Neural progenitor cell (in vitro differentiated cells): ENCODE measurements at regions not wholly inside any gene's neighbourhood (a gene's known extent, or its start where the extent isn't known, plus 50 kb on each side); places are given as distances from the start of the nearest gene placed in this dataset.

Source experiments
- DNase-seq: peaks from one replicate; pipeline ENCODE4 v3.0.0-alpha.2; 2016; ENCODE audit warnings: low spot score
- H2AFZ ChIP-seq: fragments of 200-600 bp; sonication (generic); replicated peaks from 2 replicates; pipeline ENCODE4 v1.6.1; 2016; ENCODE audit warnings: antibody characterized with exemption
- H3F3A ChIP-seq: fragments of 200-600 bp; sonication (generic); 2 replicates; pipeline ENCODE4 v1.6.1; 2016; ENCODE audit warnings: antibody characterized with exemption, low read depth
- H3K27ac ChIP-seq: fragments of 200-600 bp; sonication (generic); 2 replicates; pipeline ENCODE4 v1.5.1; 2016; ENCODE audit warnings: mild to moderate bottlenecking
- H3K27me3 ChIP-seq: fragments of 200-600 bp; sonication (generic); 2 replicates; pipeline ENCODE4 v1.6.1; 2016; ENCODE audit warnings: mild to moderate bottlenecking, moderate library complexity
- H3K36me3 ChIP-seq: fragments of 200-600 bp; sonication (generic); 2 replicates; pipeline ENCODE4 v1.5.1; 2016
- H3K4me1 ChIP-seq: fragments of 200-600 bp; sonication (generic); 2 replicates; pipeline ENCODE4 v1.6.1; 2016; ENCODE audit warnings: mixed run types
- H3K4me2 ChIP-seq: fragments of 200-600 bp; sonication (generic); 2 replicates; pipeline ENCODE4 v1.6.1; 2016
- H3K4me3 ChIP-seq: fragments of 200-600 bp; sonication (generic); 2 replicates; pipeline ENCODE4 v1.5.1; 2016
- H3K79me2 ChIP-seq: fragments of 200-600 bp; sonication (generic); 2 replicates; pipeline ENCODE4 v1.6.1; 2016; ENCODE audit warnings: low read depth
- H3K9ac ChIP-seq: fragments of 200-600 bp; sonication (generic); 2 replicates; pipeline ENCODE4 v1.6.1; 2016
- H3K9me3 ChIP-seq: fragments of 200-600 bp; sonication (generic); 2 replicates; pipeline ENCODE4 v1.5.1; 2016; ENCODE audit warnings: low read depth
- H4K20me1 ChIP-seq: fragments of 200-600 bp; sonication (generic); 2 replicates; pipeline ENCODE4 v1.6.1; 2016; ENCODE audit warnings: low read depth
- H3K27ac Mint-ChIP-seq: 3 replicates; pipeline ENCODE4 v1.8.0; 2021; ENCODE audit warnings: mixed read lengths
- H3K27me3 Mint-ChIP-seq: 2 replicates; pipeline ENCODE4 v1.8.0; 2022; ENCODE audit warnings: low read depth, mild to moderate bottlenecking, inconsistent platforms, moderate library complexity, mixed read lengths; ENCODE audit not compliant: insufficient read depth
- H3K36me3 Mint-ChIP-seq: 3 replicates; pipeline ENCODE4 v1.8.0; 2021; ENCODE audit warnings: mixed read lengths
- H3K4me1 Mint-ChIP-seq: 3 replicates; pipeline ENCODE4 v1.8.0; 2021; ENCODE audit warnings: mixed read lengths
- H3K4me3 Mint-ChIP-seq: 3 replicates; pipeline ENCODE4 v1.8.0; 2021; ENCODE audit warnings: mild to moderate bottlenecking, moderate library complexity, mixed read lengths
- H3K9me3 Mint-ChIP-seq: 3 replicates; pipeline ENCODE4 v1.8.0; 2020; ENCODE audit warnings: mixed read lengths
- EZH2 ChIP-seq: fragments of 200-600 bp; sonication (generic); IDR thresholded peaks from 2 replicates; pipeline ENCODE4 v1.6.1; 2017; ENCODE audit warnings: antibody characterized with exemption, mild to moderate bottlenecking, moderate library complexity
- EZH2phosphoT487 ChIP-seq: fragments of 200-600 bp; sonication (generic); IDR thresholded peaks from 2 replicates; pipeline ENCODE4 v1.6.1; 2017; ENCODE audit warnings: antibody characterized with exemption
- TF ChIP-seq, protein P1 (sequence below): fragments of 200-600 bp; sonication (generic); IDR thresholded peaks from 2 replicates; pipeline ENCODE4 v1.5.1; 2017; ENCODE audit warnings: antibody characterized with exemption, mild to moderate bottlenecking

DNA sequence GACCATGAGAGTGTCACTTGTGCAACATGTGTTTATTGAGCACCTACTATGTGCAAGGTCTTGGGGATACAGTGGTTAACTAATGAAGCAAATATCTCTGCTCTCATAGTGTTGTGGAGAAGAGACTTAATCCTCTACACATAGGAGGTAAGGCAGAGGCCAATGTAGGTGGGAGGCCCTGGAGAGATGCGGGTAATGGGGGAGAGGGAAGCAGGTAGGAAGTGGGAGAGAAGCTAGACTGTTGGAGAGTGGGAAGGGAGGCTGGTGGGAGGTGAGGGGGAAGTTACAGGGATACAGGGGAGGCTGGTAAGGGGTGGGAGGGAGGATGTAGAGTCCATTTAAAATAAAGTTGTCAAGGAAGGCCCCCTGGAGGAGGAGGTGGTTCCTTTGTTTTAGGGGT lies 240.0 kb downstream of the MIAT start:
- no peak overlapping the region for H3K27ac ChIP-seq
- Mint-ChIP-seq H3K4me3 (no peak overlapping the region), H3K4me1 (peaks cover 36% of the 10 kb centered on the region), H3K27ac (no peak overlapping the region), H3K9me3 (peaks cover 4% of the 10 kb centered on the region), H3K27me3 (peaks cover 8% of the 10 kb centered on the region), H3K36me3 (no peaks in the 10 kb centered on the region)
- no peak overlapping the region for H3K4me3 ChIP-seq
- no peak overlapping the region for H3K9ac ChIP-seq
- TF ChIP-seq EZH2phosphoT487, result no peak
- TF ChIP-seq, protein P1, sequence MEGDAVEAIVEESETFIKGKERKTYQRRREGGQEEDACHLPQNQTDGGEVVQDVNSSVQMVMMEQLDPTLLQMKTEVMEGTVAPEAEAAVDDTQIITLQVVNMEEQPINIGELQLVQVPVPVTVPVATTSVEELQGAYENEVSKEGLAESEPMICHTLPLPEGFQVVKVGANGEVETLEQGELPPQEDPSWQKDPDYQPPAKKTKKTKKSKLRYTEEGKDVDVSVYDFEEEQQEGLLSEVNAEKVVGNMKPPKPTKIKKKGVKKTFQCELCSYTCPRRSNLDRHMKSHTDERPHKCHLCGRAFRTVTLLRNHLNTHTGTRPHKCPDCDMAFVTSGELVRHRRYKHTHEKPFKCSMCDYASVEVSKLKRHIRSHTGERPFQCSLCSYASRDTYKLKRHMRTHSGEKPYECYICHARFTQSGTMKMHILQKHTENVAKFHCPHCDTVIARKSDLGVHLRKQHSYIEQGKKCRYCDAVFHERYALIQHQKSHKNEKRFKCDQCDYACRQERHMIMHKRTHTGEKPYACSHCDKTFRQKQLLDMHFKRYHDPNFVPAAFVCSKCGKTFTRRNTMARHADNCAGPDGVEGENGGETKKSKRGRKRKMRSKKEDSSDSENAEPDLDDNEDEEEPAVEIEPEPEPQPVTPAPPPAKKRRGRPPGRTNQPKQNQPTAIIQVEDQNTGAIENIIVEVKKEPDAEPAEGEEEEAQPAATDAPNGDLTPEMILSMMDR, result no peak
- TF ChIP-seq EZH2, result no peak
- no peaks in the 10 kb centered on the region for H3K9me3 ChIP-seq
- no peaks in the 10 kb centered on the region for H4K20me1 ChIP-seq
- no peak overlapping the region for H2AFZ ChIP-seq
- H3F3A ChIP-seq, result peaks cover 3% of the 10 kb centered on the region
- peaks cover 13% of the 10 kb centered on the region for H3K27me3 ChIP-seq
- no peaks in the 10 kb centered on the region for H3K36me3 ChIP-seq
- no peaks in the 10 kb centered on the region for H3K79me2 ChIP-seq
- H3K4me1 ChIP-seq, result peaks cover 6% of the 10 kb centered on the region
- H3K4me2 ChIP-seq, result no peak overlapping the region
- no peak for DNase-seq

DNA sequence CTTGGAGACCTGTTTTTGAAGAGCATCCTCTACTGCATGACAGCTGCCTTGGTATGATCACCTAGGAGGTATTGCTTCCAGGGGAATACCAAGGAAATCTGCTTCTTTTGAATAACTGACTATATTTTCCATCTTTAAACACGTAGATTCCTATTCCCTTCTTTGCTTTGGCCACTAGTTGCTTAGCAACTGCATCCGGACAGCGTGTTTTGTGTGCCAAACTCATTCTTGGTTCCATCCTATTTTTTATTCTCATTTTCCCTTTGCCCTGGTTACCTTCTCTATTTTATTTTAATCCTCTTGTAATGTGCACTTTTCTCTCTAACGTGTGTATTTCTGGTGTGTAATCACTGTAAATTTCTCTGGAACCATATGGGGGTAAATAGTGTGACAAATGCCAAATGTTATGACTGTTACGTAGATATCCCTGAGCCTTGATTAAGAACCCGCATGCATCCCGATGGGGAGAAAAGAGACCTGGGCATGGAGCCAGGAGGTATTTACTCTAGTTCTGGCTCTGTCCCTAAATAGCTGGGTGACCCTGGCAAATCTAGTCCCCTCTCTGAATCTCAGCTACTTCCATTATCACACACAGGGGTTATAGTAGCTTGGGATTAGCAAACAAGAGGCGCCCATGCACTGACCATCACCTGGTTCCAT lies 241.7 kb downstream of the MIAT start:
- H3K4me2 ChIP-seq, result no peak overlapping the region
- no peaks in the 10 kb centered on the region for H3K9me3 ChIP-seq
- no peak overlapping the region for H3K4me3 ChIP-seq
- H3K27me3 Mint-ChIP-seq, result peaks cover 7% of the 10 kb centered on the region
- H3K36me3 ChIP-seq, result no peaks in the 10 kb centered on the region
- H3K27ac Mint-ChIP-seq, result peak overlapping the region; percentile 2
- no peaks in the 10 kb centered on the region for H3K79me2 ChIP-seq
- no peak overlapping the region for H3K9ac ChIP-seq
- H3K9me3 Mint-ChIP-seq, result peaks cover 4% of the 10 kb centered on the region
- TF ChIP-seq EZH2, result no peak
- TF ChIP-seq, protein P1, result no peak
- TF ChIP-seq EZH2phosphoT487, result no peak
- H3K36me3 Mint-ChIP-seq, result no peaks in the 10 kb centered on the region
- H3F3A ChIP-seq, result peaks cover 17% of the 10 kb centered on the region
- H3K27ac ChIP-seq, result no peak overlapping the region
- H3K4me1 Mint-ChIP-seq, result peaks cover 33% of the 10 kb centered on the region
- no peak overlapping the region for H2AFZ ChIP-seq
- H3K27me3 ChIP-seq, result peaks cover 23% of the 10 kb centered on the region
- H3K4me1 ChIP-seq, result peaks cover 16% of the 10 kb centered on the region
- peaks cover 6% of the 10 kb centered on the region for H4K20me1 ChIP-seq
- H3K4me3 Mint-ChIP-seq, result no peak overlapping the region
- no peak for DNase-seq

DNA sequence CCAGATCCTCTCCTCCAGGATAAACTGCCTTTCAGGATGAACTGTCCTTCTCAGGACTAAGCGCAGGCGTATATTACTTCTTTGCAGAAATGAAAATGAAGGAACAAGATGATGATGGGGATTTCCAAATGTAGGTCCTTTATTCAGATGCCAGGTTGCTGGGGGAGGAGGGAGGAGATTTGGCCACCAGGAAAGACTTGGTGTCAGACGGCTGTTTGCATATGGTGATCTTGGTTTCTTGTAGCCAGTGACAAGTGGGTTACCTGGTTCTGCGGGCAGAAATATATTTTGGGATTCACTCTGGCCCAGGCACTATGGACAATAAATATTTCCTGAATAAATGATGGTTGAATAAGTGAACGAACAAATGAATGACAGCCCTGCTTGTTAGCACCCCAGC lies 243.4 kb downstream of the MIAT start:
- Histone ChIP-seq H3K4me2 (peak overlapping the region; percentile 24), H3K4me3 (no peak overlapping the region), H3F3A (peaks cover 27% of the 10 kb centered on the region), H3K9ac (no peak overlapping the region), H3K27me3 (peaks cover 40% of the 10 kb centered on the region), H2AFZ (no peak overlapping the region), H3K4me1 (peaks cover 19% of the 10 kb centered on the region), H3K79me2 (no peaks in the 10 kb centered on the region), H4K20me1 (peaks cover 6% of the 10 kb centered on the region), H3K36me3 (no peaks in the 10 kb centered on the region), H3K9me3 (no peaks in the 10 kb centered on the region), H3K27ac (no peak overlapping the region)
- TF ChIP-seq EZH2 (no peak), EZH2phosphoT487 (no peak)
- TF ChIP-seq, protein P1, result no peak
- Mint-ChIP-seq H3K4me1 (peaks cover 36% of the 10 kb centered on the region), H3K36me3 (no peaks in the 10 kb centered on the region), H3K4me3 (peak overlapping the region; percentile 26), H3K27me3 (peaks cover 11% of the 10 kb centered on the region), H3K9me3 (peaks cover 4% of the 10 kb centered on the region), H3K27ac (peak overlapping the region; percentile 7)
- DNase-seq, result no peak
